Suprapubic skin (tissue), 4 donors: ENCODE measurements at regions not wholly inside any gene's neighbourhood (a gene's known extent, or its start where the extent isn't known, plus 50 kb on each side); places are given as distances from the start of the nearest gene placed in this dataset.

Experiments used
- EP300 ChIP-seq: sonication (generic); formaldehyde crosslinking; IDR thresholded peaks from one replicate; pipeline ENCODE4 v1.6.1; 2017; ENCODE audit warnings: antibody characterized with exemption
- POLR2A ChIP-seq, 2 donors: fragments of 450-650 bp; IDR thresholded peaks; one replicate each; pipeline ENCODE4 v1.6.1; 2017; ENCODE audit warnings: antibody characterized with exemption in 2 of 2, mild to moderate bottlenecking in 2 of 2, moderate library complexity in 2 of 2
- POLR2AphosphoS5 ChIP-seq, 3 donors: sonication (generic); formaldehyde crosslinking; IDR thresholded peaks; one replicate each; pipeline ENCODE4 v1.6.1; 2017; ENCODE audit warnings: antibody characterized with exemption in 3 of 3
- TF ChIP-seq, protein P1 (sequence below), 2 donors: fragments of 200-600 bp in 1 of 2; fragments of 450-650 bp in 1 of 2; sonication (generic) in 1 of 2; IDR thresholded peaks; one replicate each; pipeline ENCODE4 v1.5.1; 2016 to 2019; ENCODE audit warnings: antibody characterized with exemption in 2 of 2, mild to moderate bottlenecking in 1 of 2, moderate library complexity in 1 of 2

DNA sequence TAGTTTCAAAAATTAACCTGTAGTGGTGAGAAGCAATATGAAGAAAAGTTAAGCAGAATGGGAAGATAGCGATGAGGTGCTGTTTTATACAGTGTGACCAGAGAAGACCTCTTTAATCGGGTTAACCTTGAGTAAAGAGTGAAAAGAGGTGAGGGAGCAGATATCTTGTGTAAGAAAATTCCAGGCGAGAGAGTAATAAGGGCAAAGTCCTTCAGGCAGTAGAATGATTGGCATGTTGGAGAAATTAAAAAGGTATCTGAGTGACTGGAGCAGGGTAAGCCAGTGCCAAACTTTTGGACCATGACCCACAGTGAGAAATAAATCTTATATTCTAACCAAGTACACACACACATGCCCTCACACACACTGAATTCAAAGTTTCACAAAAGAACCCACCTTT is 374.7 kb upstream of the LARGE1 start:
- TF ChIP-seq POLR2A (IDR thresholded peaks at IDR 0.05): no peak
- TF ChIP-seq, protein P1, sequence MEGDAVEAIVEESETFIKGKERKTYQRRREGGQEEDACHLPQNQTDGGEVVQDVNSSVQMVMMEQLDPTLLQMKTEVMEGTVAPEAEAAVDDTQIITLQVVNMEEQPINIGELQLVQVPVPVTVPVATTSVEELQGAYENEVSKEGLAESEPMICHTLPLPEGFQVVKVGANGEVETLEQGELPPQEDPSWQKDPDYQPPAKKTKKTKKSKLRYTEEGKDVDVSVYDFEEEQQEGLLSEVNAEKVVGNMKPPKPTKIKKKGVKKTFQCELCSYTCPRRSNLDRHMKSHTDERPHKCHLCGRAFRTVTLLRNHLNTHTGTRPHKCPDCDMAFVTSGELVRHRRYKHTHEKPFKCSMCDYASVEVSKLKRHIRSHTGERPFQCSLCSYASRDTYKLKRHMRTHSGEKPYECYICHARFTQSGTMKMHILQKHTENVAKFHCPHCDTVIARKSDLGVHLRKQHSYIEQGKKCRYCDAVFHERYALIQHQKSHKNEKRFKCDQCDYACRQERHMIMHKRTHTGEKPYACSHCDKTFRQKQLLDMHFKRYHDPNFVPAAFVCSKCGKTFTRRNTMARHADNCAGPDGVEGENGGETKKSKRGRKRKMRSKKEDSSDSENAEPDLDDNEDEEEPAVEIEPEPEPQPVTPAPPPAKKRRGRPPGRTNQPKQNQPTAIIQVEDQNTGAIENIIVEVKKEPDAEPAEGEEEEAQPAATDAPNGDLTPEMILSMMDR (IDR thresholded peaks at IDR 0.05): no peak
- TF ChIP-seq POLR2AphosphoS5 (IDR thresholded peaks at IDR 0.05): no peak
- no peak for TF ChIP-seq EP300
